ENCODE measurements at regions not wholly inside any gene's neighbourhood (a gene's known extent, or its start where the extent isn't known, plus 50 kb on each side); places are given as distances from the start of the nearest gene placed in this dataset.

- DNase-seq (ENCODE audit: low spot score): no peak
Observed at GRCh38 chr13:44219577-44220548, 153.8 kb upstream of the SERP2 start.

GRCh38 chr13:44220948-44221347, 152.7 kb upstream of the SERP2 start:
- no peak for DNase-seq (ENCODE audit: low spot score)

- DNase-seq (ENCODE audit: low spot score): no peak
Observed at GRCh38 chr13:44221657-44222056, 152.0 kb upstream of the SERP2 start.

GRCh38 chr13:44223770-44224444, 149.7 kb upstream of the SERP2 start:
- DNase-seq (ENCODE audit: low spot score): no peak

GRCh38 chr13:44224450-44225149, 149.0 kb upstream of the SERP2 start:
- DNase-seq (ENCODE audit: low spot score): no peak

GRCh38 chr13:44229371-44230030, 144.1 kb upstream of the SERP2 start:
- no peak for DNase-seq (ENCODE audit: low spot score)

GRCh38 chr13:44230071-44230470, 143.6 kb upstream of the SERP2 start:
- no peak for DNase-seq (ENCODE audit: low spot score)

- peak; percentile 33 for DNase-seq (ENCODE audit: low spot score)
Observed at GRCh38 chr13:44230736-44231135, 142.9 kb upstream of the SERP2 start.

GRCh38 chr13:44231786-44232516, 141.7 kb upstream of the SERP2 start:
- peak; percentile 63 for DNase-seq (ENCODE audit: low spot score)

- no peak for DNase-seq (ENCODE audit: low spot score)
Observed at GRCh38 chr13:44232774-44233173, 140.8 kb upstream of the SERP2 start.

GRCh38 chr13:44234566-44234965, 139.1 kb upstream of the SERP2 start:
- no peak for DNase-seq (ENCODE audit: low spot score)

GRCh38 chr13:44236370-44236769, 137.3 kb upstream of the SERP2 start:
- DNase-seq (ENCODE audit: low spot score): no peak

GRCh38 chr13:44236801-44237207, 136.8 kb upstream of the SERP2 start:
- no peak for DNase-seq (ENCODE audit: low spot score)

- peak; percentile 99 for DNase-seq (ENCODE audit: low spot score)
Observed at GRCh38 chr13:44237276-44237767, 136.3 kb upstream of the SERP2 start.

GRCh38 chr13:44237881-44238421, 135.7 kb upstream of the SERP2 start:
- no peak for DNase-seq (ENCODE audit: low spot score)

- DNase-seq (ENCODE audit: low spot score): no peak
Observed at GRCh38 chr13:44240611-44241145, 132.9 kb upstream of the SERP2 start.

GRCh38 chr13:44241638-44242037, 132.0 kb upstream of the SERP2 start:
- no peak for DNase-seq (ENCODE audit: low spot score)

- no peak for DNase-seq (ENCODE audit: low spot score)
Observed at GRCh38 chr13:44242766-44243165, 130.9 kb upstream of the SERP2 start.

GRCh38 chr13:44243198-44243857, 130.3 kb upstream of the SERP2 start:
- peak; percentile 98 for DNase-seq (ENCODE audit: low spot score)

GRCh38 chr13:44244288-44244687, 129.3 kb upstream of the SERP2 start:
- no peak for DNase-seq (ENCODE audit: low spot score)

Measured in kidney capillary endothelial cell (primary cell).